HG02623 (cell line): ENCODE measurements at regions not wholly inside any gene's neighbourhood (a gene's known extent, or its start where the extent isn't known, plus 50 kb on each side); places are given as distances from the start of the nearest gene placed in this dataset.
"Not testable (repeated sequence)": the region's sequence is repeated elsewhere in the genome, so short reads cannot be mapped to it uniquely, and the experiment has no call there.

Experiments used
- ATAC-seq: cut with Tn5 transposase; IDR thresholded peaks from one replicate; pipeline ENCODE4 v1.9.1; 2021; ENCODE audit warnings: moderate library complexity; ENCODE audit not compliant: unreplicated experiment

DNA sequence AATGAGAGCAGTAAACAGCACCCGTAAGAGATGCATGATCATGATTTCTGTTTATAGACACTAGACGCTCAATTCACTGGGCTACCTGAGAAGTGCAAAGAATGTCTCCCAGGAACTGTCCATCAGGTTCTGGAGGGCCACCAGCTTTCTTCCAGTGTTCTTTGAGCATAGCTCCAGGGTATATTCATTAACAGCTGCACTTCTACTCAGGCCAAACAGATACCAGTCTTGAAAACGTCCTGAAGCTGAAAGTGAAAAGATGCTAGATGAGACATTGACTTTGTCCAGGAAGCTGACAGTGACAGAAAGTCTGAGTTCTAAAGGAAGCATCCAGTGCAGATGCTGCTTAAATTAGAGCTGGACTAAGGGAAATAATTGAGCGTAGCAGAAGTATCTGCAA, 488.7 kb upstream of the TYRP1 start:
- ATAC-seq, result no peak

DNA sequence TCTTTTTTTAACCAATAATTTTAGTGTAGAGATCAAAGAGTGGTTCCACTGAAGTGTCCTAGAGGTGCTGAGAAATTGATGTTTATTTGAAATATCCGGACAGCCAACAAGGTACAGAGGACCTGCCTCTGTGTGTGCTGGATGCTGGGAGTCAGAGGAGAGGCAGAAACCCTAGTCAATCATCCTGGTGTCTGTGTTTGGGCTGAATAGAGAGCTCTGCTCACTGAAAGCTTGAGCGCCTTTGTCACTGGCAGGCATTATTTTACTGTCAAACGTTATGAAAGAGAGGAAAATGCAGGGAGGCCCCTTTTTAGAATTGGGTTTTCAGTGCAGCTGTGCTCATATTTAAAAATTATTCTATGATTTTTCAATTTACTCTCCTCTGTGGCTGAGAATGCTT, 480.3 kb upstream of the TYRP1 start:
- no peak for ATAC-seq

DNA sequence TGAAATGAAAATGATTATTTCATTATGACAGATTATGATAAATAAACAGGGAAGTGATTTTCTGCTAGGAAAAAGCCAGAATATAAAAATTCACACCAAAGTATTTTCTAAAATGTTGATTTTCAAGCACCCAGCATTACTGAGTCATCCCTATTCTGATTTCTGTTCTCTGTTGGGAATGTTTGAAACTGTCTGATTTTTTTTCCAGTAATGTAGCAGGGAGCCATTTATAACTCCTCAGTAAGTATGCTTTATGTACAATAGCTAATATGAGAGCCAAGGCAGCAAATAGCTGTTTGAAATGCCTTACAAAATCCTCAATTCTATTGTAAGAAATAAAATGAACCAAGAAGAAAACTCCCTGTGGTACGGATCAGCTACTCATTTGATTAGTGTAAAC, 471.7 kb upstream of the TYRP1 start:
- no peak for ATAC-seq

DNA sequence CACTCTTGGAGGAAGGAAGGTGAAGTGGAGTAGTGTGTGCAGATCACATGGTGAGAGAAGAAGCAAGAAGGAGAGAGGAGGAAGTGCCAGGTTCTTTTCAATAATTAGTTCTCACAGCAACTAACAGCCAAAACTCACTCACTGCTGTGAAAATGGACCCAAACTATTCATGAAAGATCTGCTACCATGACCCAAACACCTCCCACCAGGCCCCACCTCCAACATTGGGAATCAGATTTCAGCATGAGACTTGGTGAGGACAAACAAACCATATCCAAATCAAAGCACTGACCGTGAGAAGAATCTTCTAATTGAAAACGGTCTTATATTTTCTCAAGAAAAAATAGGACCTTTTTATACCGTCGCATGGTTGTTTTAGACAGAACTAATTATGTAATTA, 468.7 kb upstream of the TYRP1 start:
- ATAC-seq, result no peak

DNA sequence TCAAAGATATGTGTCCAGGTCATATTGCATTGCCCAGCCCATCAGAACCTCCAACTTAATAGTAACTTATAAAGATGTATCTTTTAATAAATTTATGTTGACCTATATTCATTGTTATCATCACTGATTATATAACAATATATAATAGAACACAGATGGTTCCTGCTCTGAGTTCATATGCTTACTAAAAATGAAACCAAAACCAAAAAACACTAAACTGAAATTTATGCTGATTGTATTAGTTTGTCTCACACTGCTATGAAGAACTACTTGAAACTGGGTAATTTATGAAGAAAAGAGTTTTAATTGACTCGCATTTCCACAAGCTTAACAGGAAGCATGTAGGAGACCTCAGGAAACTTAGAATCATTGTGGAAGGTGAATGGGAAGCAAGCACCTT, 462.5 kb upstream of the TYRP1 start:
- no peak for ATAC-seq

DNA sequence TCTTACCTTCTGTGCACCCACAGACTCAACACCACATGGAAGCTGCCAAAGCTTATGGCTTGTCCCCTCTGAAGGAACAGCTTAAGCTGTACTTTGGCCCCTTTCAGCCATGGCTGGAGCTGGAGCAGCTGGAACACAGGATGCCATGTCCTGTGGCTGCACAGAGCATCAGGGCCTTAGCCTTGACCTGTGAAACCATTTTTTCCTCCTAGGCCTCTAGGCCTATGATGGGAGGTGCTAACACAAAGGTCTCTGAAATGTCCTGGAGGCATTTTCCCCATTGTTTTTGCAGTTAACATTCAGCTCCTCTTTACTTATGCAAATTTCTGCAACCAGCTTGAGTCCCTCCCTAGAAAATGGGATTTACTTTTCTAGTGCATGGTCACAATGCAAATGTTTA, 461.4 kb upstream of the TYRP1 start:
- no peak for ATAC-seq

DNA sequence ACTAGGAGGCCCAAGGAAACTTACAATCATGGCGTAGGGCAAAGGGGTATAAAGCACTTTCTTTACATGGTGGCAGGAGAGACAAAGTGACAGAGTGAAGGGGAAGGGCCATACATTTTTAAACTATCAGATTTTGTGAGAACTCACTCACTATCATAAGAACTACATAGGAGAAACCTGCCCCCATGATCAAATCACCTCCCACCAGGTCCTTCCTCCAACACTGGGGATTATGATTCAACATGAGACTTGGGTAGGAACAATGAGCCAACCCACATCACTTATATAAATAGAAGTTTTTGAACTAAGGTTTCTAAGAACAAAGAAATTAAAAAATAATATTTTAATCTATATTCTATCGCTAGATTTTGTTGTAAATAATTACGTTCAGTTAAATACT, 460.3 kb upstream of the TYRP1 start:
- no peak for ATAC-seq

DNA sequence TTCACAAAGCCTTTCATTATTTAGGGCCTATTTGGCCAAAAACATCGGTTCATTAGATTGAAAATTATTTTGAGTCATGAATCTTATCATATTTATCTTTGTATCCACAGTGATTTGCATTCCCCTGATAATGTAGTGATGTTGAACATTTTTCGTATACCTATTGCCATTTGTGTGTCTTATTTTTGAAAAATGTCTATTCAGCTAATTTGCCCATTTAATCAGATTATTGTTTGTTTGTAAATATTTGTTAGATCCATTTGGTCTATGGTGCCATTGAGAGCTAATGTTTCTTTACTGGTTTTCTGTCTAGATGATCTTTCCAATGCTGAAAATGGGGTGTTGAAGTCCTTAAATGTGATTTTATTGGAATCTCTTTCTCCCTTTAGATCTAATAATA, 439.2 kb upstream of the TYRP1 start:
- no peak for ATAC-seq

DNA sequence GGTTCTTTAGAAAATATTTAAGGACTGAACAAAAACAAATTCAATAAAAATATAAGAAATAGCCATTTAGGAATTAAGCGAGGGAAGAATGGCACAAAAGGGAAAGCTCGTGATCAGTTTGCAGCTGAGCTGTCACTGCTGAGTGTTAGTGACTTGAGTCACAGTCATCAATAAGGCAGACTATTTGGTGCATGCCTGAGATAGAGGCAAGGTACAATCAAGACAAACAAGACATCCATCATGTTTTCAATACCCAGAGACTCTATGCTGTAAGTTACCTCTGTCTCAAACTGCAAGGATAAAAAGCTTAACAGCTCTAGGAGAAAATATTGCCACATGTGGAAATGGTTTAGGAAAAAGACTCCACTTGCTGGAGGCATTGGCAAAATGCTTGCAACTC, 426.4 kb upstream of the TYRP1 start:
- no peak for ATAC-seq

DNA sequence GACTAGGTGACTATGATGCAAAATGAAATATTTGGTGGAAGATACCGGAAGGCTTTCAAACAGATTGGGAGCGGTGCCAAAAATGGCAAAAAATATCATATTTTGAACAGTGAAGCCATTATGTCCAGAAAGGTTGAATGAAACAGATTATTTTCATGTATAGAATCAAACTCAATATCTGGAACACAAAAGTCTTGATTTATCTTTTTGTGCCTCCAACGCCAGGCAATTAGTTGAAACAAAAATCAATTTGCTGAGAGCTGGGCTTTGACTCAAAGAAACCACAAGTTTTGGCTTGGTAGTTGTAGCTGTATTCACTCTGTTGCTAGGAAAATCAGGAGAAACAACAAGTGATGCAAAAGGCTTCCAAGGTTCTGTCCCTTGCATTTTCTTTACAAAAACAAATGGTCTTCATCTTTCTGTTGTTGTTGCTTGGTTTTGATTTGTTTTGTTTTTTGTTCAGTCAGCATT, 421.7 kb upstream of the TYRP1 start:
- ATAC-seq, result no peak

DNA sequence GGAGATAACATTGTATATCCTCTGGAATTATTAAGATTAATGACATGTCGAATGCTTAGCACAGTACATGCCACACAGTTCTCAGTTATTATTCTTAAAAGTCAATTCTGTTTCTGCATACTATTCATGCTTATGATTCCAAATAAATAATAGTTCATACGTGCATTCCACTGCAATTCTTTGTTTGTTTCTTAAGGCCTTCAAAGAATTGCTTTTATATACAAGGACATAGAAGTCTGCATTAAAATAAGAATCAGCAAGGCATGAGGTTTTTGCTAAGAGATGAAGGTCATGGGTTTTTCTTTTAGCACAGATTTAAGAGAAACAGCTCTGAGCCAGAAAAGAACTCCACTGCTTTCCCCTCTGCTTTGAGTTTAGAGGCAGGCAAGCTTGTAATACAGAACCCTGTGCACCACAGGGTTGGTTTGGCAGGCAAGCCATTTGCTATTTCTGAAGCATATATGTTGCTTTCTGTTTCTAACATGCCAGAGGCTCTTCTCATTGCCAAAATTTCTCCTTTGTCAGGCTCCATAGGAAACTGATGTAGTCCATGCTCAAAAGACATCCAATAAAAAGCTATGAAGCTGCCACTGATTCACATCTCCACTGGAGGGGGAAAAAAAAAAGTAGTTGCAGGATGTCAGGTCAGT, 420.6 kb upstream of the TYRP1 start:
- ATAC-seq, result no peak

DNA sequence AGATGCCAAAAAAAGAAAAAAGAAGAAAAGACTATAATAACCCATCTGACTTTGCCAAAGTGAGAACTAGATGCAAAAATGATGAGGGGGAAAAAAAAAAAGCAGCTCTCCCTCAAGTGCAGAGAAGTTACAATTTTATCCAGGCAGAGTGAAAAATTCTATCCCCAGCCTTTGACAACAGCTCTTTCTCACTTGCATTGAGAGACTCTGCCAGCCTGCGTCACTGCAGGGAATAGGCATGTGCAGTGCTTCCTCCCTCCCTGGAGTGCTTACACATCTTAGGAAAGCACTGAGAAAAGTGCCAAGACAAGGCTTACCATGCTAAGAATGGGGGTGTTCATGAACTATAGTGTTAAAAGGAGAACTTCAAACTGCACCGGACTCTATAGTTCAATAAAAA, 418.6 kb upstream of the TYRP1 start:
- ATAC-seq, result no peak

DNA sequence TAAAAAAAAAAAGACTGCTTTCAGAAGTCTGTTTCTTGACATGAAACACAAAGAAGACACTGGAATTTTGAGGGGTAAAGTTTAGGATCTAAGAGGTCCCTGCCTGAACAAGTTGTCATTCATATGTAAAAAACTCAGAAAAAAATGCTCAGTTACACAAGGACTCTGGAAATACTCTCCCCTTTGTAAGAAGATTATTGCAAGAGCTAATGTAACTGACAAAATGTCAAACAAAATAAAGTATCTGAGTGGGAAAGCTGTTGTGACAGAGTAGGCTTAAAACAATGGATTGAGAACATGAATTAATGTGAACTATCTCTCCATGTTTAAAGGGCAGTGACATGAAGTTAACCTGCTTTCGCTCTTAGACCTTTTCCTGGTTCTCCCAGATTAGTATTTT, 416.7 kb upstream of the TYRP1 start:
- ATAC-seq, result no peak

DNA sequence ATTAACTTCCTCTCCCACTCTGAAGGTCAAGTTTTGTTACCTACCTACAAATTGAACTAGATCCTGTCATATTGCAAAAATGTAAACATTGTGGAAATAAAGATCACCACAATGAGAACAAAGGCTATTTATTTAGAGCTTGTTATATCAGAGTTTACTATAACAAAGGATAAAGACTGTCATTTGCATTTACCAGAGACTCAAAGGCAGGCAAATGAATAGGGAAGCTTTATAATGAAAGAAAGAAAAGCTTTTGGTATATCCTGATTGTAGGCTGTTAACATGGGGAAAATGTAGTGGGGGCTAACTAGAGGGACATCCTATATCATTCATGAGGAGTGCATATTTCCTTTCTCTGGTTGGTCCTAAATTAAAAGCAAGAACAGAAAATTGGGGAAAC, 403.5 kb upstream of the TYRP1 start:
- no peak for ATAC-seq

DNA sequence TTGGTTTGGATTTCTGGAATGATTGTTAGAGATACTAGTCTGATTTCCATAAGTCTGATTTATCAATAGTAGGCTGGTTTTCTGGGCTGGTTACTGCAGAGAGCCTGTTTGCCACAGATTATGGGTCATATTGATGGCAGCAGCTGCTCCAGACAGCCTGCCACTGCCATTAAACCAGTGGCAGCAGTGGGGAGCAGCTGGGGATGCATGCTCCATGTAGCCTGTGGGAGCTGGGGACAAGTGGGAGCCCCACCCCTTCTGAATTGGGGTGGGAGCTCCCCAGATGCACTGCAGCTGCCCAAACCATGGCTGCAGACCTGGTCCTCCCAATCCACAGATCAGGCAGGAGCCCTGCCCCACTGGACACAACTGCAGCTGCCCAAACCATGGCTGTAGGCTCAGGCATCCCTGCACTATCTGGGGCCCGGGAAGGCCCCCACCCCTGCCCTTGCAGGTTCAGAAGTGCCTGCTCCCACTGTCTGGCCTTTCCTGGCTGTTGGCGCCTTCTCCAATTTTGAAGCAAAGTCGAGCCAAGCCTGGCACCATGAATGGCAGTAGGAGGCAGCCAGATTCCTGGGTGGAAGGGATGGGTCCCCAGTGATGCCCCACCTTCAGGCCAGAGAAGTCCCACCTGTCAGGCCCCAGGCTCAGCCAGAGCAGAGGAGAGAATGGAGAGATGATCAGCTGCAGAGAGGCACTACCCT, 402.9 kb upstream of the TYRP1 start:
- ATAC-seq, result no peak

DNA sequence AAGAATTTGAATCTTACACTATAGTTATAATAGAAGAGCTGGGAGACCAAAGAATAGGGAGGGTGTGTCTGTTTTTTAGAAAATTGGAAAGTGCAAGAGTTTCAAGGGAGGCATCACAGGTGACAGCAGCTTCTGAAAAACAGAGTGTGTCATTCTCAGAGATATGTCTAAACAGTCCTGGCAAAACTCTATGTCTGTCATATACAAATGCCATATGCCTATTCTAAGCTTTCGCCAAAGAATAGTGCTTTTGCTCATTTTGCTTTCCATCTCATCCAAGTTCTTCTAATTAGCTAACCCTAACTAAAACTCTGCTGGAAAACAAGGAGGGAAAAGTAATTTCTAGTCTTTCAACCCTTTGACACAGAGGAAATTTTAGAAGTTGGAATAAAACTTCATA, 388.0 kb upstream of the TYRP1 start:
- no peak for ATAC-seq

DNA sequence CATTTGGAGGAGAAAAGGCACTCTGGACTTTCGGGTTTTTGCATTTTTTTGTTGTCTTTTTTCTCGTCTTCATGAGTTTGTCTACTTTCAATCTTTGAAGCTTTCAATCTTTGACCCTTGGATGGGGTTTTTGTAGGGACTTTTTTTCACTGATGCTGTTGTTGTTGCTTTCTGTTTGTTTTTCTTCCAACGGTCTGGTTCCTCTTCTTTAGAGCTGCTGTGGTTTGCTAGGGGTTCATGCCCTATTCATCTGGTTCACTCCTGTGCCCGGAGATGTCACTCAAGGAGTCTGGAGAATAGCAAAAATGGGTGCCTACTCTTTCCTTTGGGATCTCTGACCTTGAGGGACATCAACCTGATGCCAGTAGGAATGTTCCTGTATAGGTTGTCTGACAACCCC, 378.6 kb upstream of the TYRP1 start:
- ATAC-seq, result no peak

DNA sequence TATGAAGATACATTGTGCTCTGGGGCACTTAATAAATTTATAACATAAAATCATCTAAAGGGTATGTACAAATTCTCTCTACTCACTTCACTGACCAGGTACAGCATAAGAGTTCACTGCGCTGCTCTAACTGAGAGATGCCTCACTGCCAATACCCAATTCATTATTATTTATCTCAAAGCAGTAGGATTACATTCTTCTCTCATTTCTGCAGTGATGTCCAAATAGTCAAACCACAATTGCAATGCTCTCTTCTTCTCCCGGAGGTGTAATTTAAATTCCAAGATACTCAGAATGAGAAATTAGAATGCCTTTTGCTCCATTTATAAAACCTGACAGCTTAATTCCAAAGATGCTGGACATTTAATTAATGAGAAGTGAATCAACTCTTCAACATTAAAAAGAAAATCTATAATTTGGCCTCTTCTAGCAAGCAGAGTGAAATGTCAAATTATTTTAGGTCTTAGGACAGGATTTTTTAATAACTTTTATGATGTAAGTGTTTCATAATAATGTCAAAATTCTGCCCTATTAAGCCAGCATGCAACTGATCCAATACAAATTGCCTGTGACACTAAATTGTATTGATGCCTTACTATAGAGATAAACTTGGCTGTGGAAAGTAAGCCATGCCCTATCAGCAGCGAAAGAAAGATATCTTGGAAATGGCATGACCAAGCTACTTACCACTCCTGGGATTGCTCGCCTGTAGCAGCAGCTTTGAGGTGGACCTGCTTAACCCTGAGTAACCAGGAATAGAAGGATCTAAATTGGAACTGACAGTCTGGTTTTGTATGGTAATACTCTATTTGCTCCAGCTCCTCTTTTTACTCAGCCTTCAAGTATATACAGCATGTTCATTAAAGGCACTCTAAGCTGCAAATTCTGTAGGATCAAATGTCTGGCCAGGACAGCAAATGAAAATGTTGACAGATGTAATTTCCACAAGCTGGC, 374.2 kb upstream of the TYRP1 start:
- ATAC-seq, result no peak

DNA sequence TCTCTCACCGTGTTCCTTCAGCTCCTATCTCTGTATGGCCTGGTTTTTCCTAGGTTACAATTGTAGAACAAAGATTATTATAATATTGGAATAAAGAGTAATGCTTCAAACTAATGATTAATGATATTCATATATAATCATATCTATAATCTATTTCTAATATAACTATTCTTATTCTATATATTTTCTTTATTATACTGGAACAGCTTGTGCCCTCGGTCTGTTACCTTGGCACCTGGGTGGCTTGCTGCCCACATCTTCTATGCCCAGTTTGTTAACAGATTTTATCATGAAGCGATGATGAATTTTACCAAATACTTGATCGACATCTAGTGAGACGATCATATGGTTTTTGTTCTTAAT, 363.6 kb upstream of the TYRP1 start:
- ATAC-seq, result no peak

DNA sequence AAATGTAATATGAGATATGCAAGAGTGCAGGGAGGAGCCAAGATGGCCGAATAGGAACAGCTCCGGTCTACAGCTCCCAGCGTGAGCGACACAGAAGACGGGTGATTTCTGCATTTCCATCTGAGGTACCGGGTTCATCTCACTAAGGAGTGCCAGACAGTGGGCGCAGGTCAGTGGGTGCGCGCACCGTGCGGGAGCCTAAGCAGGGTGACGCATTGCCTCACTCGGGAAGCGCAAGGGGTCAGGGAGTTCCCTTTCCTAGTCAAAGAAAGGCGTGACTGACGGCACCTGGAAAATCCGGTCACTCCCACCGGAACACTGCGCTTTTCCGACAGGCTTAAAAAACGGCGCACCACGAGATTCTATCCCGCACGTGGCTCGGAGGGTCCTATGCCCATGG, 359.2 kb upstream of the TYRP1 start:
- not testable (repeated sequence) for ATAC-seq

DNA sequence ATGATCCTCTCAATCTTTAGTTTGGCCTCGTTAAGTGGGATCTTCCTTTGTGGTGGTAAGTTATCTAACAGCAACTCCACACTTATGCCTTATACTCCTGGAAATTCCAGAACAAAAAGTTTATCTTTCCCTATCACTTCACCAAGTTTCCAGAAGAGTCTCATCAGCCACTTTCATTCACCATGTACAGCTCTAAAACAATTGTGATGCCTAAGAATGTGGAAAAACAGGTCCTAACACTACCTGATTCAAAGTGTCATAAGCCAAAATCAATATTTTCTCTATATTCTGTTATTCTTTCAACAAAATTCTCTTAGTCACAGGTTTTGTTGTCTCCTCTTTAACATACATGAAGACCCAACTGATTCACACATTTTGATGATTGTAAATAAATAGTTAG, 342.4 kb upstream of the TYRP1 start:
- ATAC-seq, result no peak
